Left lung (tissue), 4 donors: ENCODE measurements at regions not wholly inside any gene's neighbourhood (a gene's known extent, or its start where the extent isn't known, plus 50 kb on each side); places are given as distances from the start of the nearest gene placed in this dataset.

ENCODE experiments used
- ATAC-seq: fragments of 200-7000 bp; cut with Tn5 transposase; one replicate; pipeline ENCODE4 v1.9.1; 2020; ENCODE audit warnings: moderate library complexity
- DNase-seq, 4 donors: peaks; one replicate each; pipeline ENCODE4 v3.0.0-alpha.2; 2013 to 2020
- H3K27ac ChIP-seq, 2 donors: fragments of 200-600 bp; sonication (generic) in 1 of 2; one replicate each; pipeline versions ENCODE4 v1.5.0 to v1.8.0; 2020 to 2021
- H3K27me3 ChIP-seq, 2 donors: fragments of 200-600 bp; sonication (generic) in 1 of 2; one replicate each; pipeline versions ENCODE4 v1.5.0 to v1.8.0; 2020 to 2021
- H3K36me3 ChIP-seq, 2 donors: fragments of 200-600 bp; sonication (generic) in 1 of 2; one replicate each; pipeline versions ENCODE4 v1.5.0 to v1.8.0; 2020 to 2021
- H3K4me1 ChIP-seq, 2 donors: fragments of 200-600 bp; one replicate each; pipeline ENCODE4 v1.8.0; 2021
- H3K4me3 ChIP-seq, 2 donors: fragments of 200-600 bp; sonication (generic) in 1 of 2; one replicate each; pipeline versions ENCODE4 v1.5.0 to v1.8.0; 2020 to 2021; ENCODE audit warnings: mild to moderate bottlenecking in 1 of 2
- H3K9me3 ChIP-seq, 2 donors: fragments of 200-600 bp; sonication (generic) in 1 of 2; one replicate each; pipeline versions ENCODE4 v1.5.0 to v1.8.0; 2020 to 2021
- intact Hi-C, 2 donors: fragments of 100-400 bp; cut with DNase I; formaldehyde crosslinking; loops; one replicate each; pipeline versions ENCODE4 v1.11.2 to v1.14.2; 2022
- TF ChIP-seq, protein P1 (sequence below), 2 donors: fragments of 200-600 bp; sonication (generic) in 1 of 2; IDR thresholded peaks; one replicate each; pipeline versions ENCODE4 v1.5.0 to v1.8.0; 2021; ENCODE audit warnings: antibody characterized with exemption in 2 of 2
- donor health status: DM: no; HTN: yes; CAD: no.
- donor health status: DM: no; HTN: no; CAD: no.

DNA sequence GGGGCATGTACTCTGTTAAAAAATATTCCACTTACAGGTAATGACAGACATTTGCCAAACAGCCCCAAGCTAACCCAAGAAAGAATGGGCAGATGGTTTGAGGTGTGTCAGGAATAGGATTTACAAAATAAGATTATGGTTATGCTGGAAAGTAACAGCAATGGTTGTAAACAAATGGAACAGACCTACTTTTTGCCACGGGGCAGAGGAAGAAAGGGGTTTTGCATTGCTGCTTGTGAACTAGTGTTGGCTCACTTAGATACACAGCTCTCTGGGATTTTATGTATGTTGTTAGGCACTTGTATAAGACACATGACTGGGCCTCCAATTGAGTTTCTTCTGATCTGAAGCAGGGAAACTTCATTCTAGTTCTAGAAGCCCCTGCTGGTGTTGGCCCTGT is 191.5 kb upstream of the GDNF start:
- intact Hi-C loops: no loop called here
- TF ChIP-seq, protein P1, sequence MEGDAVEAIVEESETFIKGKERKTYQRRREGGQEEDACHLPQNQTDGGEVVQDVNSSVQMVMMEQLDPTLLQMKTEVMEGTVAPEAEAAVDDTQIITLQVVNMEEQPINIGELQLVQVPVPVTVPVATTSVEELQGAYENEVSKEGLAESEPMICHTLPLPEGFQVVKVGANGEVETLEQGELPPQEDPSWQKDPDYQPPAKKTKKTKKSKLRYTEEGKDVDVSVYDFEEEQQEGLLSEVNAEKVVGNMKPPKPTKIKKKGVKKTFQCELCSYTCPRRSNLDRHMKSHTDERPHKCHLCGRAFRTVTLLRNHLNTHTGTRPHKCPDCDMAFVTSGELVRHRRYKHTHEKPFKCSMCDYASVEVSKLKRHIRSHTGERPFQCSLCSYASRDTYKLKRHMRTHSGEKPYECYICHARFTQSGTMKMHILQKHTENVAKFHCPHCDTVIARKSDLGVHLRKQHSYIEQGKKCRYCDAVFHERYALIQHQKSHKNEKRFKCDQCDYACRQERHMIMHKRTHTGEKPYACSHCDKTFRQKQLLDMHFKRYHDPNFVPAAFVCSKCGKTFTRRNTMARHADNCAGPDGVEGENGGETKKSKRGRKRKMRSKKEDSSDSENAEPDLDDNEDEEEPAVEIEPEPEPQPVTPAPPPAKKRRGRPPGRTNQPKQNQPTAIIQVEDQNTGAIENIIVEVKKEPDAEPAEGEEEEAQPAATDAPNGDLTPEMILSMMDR (IDR thresholded peaks at IDR 0.05): no peak

DNA sequence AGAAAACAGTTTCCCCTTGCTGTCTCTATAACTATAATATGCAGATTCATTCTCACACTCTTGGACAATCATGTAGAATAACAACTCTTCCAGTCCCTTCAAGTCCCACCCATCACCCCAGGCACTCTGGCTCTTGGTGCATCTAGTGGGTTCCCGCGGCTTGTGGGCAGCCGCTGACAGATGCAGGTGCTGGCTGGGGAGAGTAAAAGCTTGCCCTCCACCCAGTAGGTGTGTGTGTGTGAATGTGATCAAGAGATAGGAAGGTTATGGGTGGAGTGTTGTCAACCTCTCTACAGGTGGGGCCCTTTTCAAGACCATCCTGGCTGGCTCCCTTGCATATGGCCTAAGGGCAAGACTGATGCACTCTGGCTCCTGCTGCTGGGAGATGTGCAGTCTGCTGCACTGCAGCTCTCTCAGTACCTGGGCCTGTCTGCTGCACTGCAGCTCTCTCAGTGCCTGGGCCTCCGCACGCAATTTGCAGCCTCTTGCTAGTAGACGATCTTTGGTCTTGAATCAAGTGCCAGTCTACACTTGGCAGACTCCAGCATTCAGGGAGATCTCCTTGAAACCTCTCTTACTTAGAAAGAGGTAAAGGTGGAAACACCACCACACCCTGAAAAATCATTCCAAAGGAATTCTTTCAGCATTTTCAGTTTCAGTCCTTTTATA is 189.7 kb upstream of the GDNF start:
- Histone ChIP-seq H3K27me3 (no peaks in the 10 kb centered on the region), H3K36me3 (no peaks in the 10 kb centered on the region), H3K4me3 (no peak overlapping the region), H3K27ac (no peak overlapping the region), H3K9me3 (no peaks in the 10 kb centered on the region), H3K4me1 (no peaks in the 10 kb centered on the region)
- ATAC-seq (peak; percentile 73), DNase-seq (no peak)
- TF ChIP-seq, protein P1 (IDR thresholded peaks at IDR 0.05): no peak
- intact Hi-C loops: no loop called here

More for the DNA sequence above, 191.5 kb upstream of the GDNF start:
- Histone ChIP-seq H3K27ac (no peak overlapping the region), H3K36me3 (no peaks in the 10 kb centered on the region), H3K9me3 (no peaks in the 10 kb centered on the region), H3K4me1 (no peaks in the 10 kb centered on the region), H3K4me3 (no peak overlapping the region), H3K27me3 (no peaks in the 10 kb centered on the region)
- ATAC-seq: no peak
- no peak for DNase-seq

DNA sequence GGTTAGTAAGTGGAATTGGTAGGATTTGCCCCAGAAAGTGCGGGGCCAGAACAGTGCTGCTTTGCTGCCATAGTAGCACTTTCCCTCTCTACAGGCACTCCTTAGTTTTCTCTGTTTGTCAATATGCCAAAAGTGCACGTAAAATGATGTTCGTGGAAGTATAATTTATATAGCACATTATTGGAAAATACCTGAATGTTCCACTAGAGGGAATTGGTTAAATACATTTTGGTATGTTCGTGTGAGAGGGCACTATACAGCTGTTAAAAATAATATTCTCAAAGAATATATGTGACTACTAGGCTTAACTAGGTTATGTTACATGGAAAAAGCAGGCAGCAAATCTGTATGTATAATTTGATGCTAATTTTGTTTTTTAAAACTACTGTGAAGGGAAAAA is 184.0 kb upstream of the GDNF start:
- intact Hi-C loops: no loop called here
- TF ChIP-seq, protein P1 (IDR thresholded peaks at IDR 0.05): no peak
- H3K4me1 ChIP-seq: no peaks in the 10 kb centered on the region
- no peak for ATAC-seq
- H3K27me3 ChIP-seq: no peaks in the 10 kb centered on the region
- no peaks in the 10 kb centered on the region for H3K9me3 ChIP-seq
- no peaks in the 10 kb centered on the region for H3K36me3 ChIP-seq
- no peak overlapping the region for H3K4me3 ChIP-seq
- H3K27ac ChIP-seq: no peak overlapping the region
- no peak for DNase-seq

DNA sequence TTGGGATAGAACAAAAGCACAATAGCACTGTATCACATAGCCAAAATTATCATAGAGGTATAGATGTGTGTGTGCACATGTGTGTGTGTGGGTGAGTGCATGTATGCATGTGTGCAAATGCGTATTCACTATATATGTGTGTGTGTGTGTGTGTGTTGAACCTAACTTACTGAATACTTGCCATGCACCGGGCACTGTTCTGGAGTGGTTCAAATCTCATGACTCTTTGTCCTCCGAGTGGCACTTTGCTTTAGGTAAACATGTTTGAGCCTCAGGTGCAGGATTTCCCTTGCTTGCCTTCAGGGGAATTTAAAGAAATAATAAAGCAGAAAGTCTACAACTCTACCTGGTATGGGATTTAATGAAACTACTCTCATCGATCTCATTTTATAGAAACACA is 183.5 kb upstream of the GDNF start:
- intact Hi-C loops: no loop called here
- Histone ChIP-seq H3K9me3 (no peaks in the 10 kb centered on the region), H3K36me3 (no peaks in the 10 kb centered on the region), H3K4me1 (no peaks in the 10 kb centered on the region), H3K27ac (no peak overlapping the region), H3K27me3 (no peaks in the 10 kb centered on the region), H3K4me3 (no peak overlapping the region)
- TF ChIP-seq, protein P1 (IDR thresholded peaks at IDR 0.05): no peak
- DNase-seq (peak in 2 of 4 donors; percentile 32 to 59), ATAC-seq (peak; percentile 92)

DNA sequence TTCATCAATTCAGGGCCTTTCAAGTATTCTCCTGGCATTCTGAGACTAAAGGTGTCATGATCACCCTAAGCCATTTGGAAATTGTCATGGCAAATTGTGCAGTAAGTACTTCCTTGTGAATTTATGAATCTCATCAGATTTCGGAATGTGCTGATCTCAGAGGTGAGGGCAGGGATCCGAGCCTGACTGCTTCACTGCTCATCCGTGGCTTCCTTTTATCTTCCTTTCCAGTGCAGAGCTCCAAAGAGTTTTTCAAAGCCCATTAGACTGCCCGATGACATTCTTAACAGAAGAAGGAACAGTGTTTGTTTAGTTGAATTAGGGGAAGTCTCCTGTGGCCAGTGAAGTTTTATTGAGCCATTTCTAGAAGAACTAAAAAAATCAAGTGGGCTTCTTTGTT is 182.8 kb upstream of the GDNF start:
- no peaks in the 10 kb centered on the region for H3K4me1 ChIP-seq
- DNase-seq: no peak
- H3K4me3 ChIP-seq: no peak overlapping the region
- ATAC-seq: no peak
- intact Hi-C loops: no loop called here
- H3K27me3 ChIP-seq: no peaks in the 10 kb centered on the region
- H3K36me3 ChIP-seq: no peaks in the 10 kb centered on the region
- H3K27ac ChIP-seq: no peak overlapping the region
- TF ChIP-seq, protein P1 (IDR thresholded peaks at IDR 0.05): no peak
- no peaks in the 10 kb centered on the region for H3K9me3 ChIP-seq
